GM21576 (cell line): ENCODE measurements at regions not wholly inside any gene's neighbourhood (a gene's known extent, or its start where the extent isn't known, plus 50 kb on each side); places are given as distances from the start of the nearest gene placed in this dataset.
"Not testable (repeated sequence)": the region's sequence is repeated elsewhere in the genome, so short reads cannot be mapped to it uniquely, and the experiment has no call there.

Source experiments
- ATAC-seq: cut with Tn5 transposase; IDR thresholded peaks from one replicate; pipeline ENCODE4 v1.9.1; 2021; ENCODE audit warnings: mild to moderate bottlenecking, moderate library complexity; ENCODE audit not compliant: unreplicated experiment

GRCh38 chr13:82129281-82129680, 1753.0 kb downstream of the SLITRK1 start:
- no peak for ATAC-seq

GRCh38 chr13:82118589-82118988, 1763.7 kb downstream of the SLITRK1 start:
- no peak for ATAC-seq

DNA sequence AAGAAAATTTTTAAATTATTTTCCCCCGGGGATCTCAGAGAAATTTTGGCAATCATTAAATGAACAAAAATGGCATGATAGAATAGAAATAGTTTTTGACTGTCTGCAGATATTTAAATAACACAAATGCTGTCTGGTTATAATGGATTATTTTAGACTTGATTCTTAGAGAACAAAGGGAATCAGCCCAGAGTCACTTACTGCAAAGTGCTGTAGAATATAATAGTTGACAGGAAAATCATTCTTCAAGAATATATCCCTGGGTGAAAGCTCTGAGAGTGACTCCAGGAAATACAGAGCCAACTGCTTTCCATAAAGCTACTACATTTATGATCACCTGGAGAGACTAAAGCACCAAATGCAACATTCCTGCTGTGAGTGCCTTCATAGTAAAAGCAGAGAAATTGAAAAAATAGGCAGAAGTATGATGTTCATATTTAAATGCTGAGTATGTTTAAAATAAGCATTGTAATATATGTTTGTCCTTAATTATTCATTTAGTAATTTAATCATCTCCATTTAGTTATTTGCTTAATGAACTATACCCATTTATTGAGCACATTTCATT, 1765.8 kb downstream of the SLITRK1 start:
- no peak for ATAC-seq

GRCh38 chr13:82115391-82115790, 1766.9 kb downstream of the SLITRK1 start:
- ATAC-seq: no peak

GRCh38 chr13:82096256-82096655, 1755.3 kb upstream of the SPRY2 start:
- ATAC-seq: no peak

DNA sequence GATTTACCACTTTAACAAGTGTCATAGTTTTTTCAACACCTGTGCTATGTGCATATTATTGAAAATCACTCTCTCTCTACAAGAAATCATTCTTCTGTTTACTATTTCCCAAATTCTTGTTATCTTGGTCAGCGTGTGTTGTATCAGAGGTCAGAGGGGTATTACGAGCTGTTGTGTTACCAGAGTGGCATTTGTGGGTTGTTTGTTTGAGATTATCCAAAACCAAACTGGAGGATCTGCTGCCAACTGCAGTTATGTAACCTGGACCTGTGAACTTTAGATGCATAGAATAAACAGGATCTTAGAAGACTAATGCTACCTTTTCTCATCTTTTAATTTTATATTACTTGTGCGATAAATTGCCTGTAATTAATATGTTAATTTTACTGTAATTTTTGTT, 1751.4 kb upstream of the SPRY2 start:
- no peak for ATAC-seq

GRCh38 chr13:82088781-82089180, 1747.9 kb upstream of the SPRY2 start:
- no peak for ATAC-seq

DNA sequence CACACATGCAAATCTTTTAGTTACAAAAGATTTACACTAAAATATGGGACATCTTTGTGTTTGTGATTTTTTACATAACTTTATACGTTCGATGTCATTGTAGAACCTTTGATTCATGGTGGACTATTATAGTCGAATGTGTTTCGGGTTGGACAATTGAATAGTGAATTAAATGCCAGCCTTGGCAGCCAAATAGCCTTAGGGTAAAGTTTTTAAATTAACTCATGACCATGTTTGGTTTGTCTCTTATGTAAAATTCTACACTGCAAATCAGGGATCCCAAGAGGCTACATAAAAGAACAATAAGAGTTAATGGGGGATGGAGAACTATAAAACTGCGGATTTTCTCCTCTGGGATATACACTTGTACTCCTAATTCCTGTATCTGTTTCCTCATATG, 1735.6 kb upstream of the SPRY2 start:
- ATAC-seq: no peak

DNA sequence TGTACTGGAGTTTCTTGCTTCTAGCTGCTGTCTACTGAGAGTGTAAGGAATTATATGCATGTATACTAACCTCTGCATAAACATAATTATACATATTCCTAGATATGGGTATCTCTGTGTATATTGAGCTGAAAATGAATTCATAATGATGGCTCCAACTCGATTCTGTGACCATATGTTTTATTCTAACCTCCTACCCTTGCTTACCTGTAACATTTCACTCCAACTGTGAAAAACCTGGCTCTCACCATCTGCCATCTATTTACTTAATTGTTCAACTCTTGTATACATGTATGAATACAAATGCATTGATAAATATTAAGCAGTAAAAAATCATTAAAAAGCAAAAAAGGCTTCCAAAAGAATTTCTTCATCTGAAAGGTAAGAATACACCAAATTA, 1729.5 kb upstream of the SPRY2 start:
- no peak for ATAC-seq

GRCh38 chr13:82062772-82063171, 1721.8 kb upstream of the SPRY2 start:
- ATAC-seq: no peak

DNA sequence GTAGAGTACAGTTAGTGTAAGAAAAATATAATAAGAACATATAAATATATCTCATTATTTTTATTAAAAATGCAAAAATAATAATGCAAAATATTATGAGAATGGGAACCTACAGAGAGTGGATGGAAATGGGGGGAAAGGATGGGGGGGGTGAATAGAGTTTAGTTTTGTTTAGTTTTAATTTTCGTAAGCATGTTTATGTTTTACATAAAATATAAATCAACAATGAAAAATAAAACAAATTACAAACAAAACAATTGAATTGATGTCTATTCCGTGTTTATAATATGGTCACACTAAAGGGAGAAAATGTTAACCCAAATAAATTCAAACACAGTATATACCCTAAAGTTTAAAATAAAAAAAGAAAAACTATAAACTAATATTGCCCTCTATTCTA, 1717.4 kb upstream of the SPRY2 start:
- ATAC-seq: no peak

- not testable (repeated sequence) for ATAC-seq
Measured at GRCh38 chr13:82045316-82045715, 1704.4 kb upstream of the SPRY2 start.

DNA sequence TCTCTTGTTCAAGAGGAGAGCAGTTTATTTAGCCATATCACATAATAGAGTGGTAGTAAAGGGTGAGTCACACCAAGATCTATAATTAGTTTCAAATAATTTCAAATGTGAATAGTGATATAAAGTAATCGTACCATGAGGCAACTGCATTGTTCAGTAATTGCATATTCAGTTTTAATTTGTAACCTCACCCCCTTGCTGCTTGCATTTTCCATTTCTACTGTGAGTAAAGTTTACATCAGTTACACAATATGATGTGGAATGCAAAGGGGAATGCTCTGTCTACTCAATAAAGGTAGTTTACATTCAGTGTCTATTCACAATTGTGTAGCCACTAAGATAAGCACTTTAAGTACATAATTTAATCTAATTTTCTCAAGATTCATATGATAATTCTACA, 1695.7 kb upstream of the SPRY2 start:
- no peak for ATAC-seq

DNA sequence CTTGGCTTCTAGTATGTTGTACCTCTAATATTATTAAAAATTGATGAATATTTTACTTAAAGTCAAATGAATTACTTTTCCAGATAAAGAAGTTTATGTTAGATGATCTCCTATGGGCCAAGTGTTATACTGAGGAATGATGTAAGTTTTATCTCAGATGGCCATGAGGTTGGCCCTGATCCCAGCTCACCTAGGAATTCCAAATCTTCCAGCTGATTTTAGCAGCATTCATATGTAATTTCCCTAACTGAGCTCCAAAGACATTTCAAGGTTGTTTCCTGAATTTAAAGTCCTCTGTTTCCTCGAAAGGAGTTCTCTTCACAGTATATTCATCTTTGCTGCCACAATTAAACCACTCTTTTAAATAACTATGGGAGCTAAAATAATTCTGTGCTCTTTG, 1670.4 kb upstream of the SPRY2 start:
- no peak for ATAC-seq

- no peak for ATAC-seq
Measured at GRCh38 chr13:82010780-82011179, 1669.9 kb upstream of the SPRY2 start.

DNA sequence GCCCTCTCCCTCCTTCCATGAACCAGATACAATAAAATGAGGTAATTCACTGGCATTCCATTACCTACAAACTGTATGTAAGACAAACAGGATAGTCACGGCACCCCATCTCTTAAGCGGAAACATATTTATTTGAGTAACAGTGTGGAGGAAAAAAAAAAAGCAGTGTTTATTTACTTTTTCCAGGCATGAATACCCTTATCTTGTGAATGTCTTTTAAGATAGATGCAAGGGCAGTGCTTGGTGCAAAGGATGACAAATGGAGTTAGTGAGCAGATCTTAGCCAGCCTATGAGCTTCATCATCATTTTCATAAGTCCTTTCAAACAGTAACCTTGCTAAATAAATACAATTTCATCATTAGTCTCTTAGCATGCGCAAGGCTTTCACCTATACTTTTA, 1661.8 kb upstream of the SPRY2 start:
- no peak for ATAC-seq

GRCh38 chr13:81995316-81995715, 1654.4 kb upstream of the SPRY2 start:
- ATAC-seq: no peak

DNA sequence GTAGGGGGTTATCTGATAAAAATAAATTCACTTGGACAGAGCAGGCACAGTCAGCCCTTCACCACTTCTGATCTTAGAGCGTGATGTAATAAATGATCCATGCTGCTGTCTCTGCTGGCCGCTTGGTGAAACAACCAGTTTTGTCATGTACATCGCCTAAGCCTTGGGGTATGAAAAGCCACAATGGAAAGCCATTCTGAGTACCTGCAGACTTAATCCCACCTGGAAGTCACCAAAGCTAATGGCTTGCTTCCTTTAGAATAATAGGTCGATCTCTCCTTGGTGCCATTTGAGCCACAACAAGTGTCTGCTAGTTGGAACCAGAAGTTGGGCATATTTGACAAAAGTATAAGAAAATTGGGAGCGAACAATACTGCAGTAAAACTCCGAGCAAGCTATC, 1649.7 kb upstream of the SPRY2 start:
- ATAC-seq: no peak

DNA sequence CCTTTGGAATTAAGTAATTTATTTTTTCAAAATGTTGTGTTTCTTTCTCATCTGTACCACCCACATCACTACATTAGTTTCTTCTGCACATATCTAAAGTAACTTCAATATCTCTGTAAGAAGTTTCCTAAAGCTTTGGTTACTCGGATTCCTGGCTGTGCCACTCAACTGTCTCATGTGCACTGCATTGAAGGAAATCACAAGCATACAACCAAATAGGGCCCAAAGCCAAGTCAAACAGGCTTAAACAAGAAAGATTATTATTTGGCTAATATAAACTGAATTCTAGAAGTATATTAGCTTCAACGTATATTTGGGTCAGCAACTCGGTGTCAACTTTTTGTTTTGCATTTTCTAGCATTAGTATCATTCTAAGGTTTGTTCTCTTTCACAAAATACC, 1647.6 kb upstream of the SPRY2 start:
- ATAC-seq: no peak

GRCh38 chr13:81987677-81988357, 1646.9 kb upstream of the SPRY2 start:
- no peak for ATAC-seq

DNA sequence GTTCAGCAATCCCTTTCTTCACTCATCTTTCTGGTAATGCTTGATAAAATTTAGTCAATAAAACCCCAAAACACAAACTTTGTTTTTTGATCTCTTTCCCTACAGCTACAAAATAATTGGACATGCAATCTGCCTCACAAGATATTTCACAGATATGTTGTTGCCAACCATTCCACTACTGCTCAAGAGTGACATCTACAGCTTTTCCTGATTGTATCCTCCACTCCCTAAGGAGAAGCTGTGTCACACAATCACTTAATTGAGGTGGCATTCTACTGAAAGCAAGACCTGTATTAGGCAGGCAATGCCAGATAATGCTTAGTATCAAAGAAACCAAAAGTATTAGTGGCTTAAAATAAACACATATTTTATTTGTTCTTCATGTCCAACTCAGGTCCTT, 1646.2 kb upstream of the SPRY2 start:
- ATAC-seq: no peak

- ATAC-seq: no peak
Measured at GRCh38 chr13:81986308-81986707, 1645.4 kb upstream of the SPRY2 start.

DNA sequence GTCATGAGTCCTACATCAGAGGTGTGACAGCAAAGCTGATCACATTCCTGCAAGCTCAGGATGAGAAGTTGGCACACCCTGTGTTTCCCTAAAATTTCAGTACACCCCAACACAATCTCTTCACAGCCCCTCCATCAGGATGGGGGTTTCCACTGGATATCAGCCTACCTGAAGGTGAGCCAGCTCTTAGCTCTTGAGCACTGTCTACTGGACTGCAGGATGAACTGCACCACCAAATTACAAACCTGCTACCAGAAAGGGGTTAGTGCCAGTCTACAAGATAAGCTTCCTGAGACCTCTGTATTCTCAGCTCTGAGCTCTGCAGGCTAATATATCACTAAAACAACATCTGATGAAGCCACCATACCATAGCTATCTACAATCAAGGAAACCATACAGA, 1616.2 kb upstream of the SPRY2 start:
- no peak for ATAC-seq
